ENCODE measurements at regions not wholly inside any gene's neighbourhood (a gene's known extent, or its start where the extent isn't known, plus 50 kb on each side); places are given as distances from the start of the nearest gene placed in this dataset.

DNA sequence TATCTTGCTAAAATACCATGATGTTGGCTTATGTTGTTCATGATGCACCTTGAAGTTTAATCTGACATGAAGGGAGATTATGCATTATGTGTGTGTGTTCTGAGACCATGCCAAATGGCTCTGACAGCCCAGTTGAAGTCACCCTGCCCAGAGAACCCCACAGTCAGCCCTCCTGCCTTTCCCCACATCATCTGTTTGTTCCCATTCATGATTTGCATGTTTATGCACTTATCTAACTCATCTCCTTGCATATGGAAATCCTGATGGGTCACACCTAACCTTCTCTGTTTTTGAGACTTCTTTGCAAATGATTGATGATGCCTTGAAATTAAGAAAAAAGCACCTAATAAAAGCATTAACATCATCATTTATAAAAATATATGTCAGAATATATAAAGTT lies 752.2 kb downstream of the GALR1 start:
- no peaks in the 10 kb centered on the region for H3K4me1 ChIP-seq (ENCODE audit: control insufficient read depth, insufficient read depth, low read length, poor library complexity, severe bottlenecking)
- H3K27ac ChIP-seq (ENCODE audit: low read depth, low read length, severe bottlenecking) = no peak overlapping the region
- H3K9me3 ChIP-seq (ENCODE audit: control insufficient read depth, low read length) = no peaks in the 10 kb centered on the region
- no peaks in the 10 kb centered on the region for H3K36me3 ChIP-seq (ENCODE audit: control insufficient read depth, insufficient read depth, low read length)
- H3K4me3 ChIP-seq (ENCODE audit: extremely low read depth, insufficient read depth, low read length, poor library complexity, severe bottlenecking) = no peak overlapping the region

- no peaks in the 10 kb centered on the region for H3K9me3 ChIP-seq (ENCODE audit: control insufficient read depth, low read length)
- H3K27ac ChIP-seq (ENCODE audit: low read depth, low read length, severe bottlenecking) = no peak overlapping the region
- H3K36me3 ChIP-seq (ENCODE audit: control insufficient read depth, insufficient read depth, low read length) = no peaks in the 10 kb centered on the region
- 44 to 53% methylated on average over 3 to 4 of the region's 9 CpGs for WGBS, 2 experiments (ENCODE audit: insufficient coverage in 2 of 2)
- H3K4me1 ChIP-seq (ENCODE audit: control insufficient read depth, insufficient read depth, low read length, poor library complexity, severe bottlenecking) = no peaks in the 10 kb centered on the region
- H3K4me3 ChIP-seq (ENCODE audit: extremely low read depth, insufficient read depth, low read length, poor library complexity, severe bottlenecking) = no peak overlapping the region
These were observed 756.5 kb downstream of the GALR1 start for GRCh38 chr18:78006006-78006773.

DNA sequence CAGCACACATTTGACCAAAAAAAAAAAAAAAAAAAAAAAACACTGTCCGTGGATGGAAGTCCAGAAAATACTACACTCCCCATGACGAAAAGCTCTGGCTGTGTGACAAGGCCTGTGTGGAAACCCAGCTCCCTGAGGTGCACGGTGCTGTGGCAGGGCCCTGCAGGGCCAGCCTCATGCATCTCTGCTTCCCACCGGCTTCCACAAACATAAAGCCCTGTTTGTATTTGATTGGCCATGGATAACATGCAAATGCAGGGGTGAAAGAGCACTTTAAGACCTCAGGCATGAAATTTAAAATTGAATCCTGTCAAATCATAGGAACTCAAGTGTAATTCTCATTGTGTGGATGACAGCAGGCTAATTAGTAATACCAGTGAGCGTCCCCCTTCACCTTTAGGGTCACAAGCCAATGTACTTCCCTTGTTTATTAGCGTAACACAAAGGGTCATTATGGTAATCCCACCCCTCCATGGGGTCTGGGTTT lies 757.2 kb downstream of the GALR1 start:
- WGBS, 2 experiments (ENCODE audit: insufficient coverage in 2 of 2) = 18 to 38% methylated on average over 2 to 3 of the region's 6 CpGs
- no peak overlapping the region for H3K27ac ChIP-seq (ENCODE audit: low read depth, low read length, severe bottlenecking)
- H3K4me1 ChIP-seq (ENCODE audit: control insufficient read depth, insufficient read depth, low read length, poor library complexity, severe bottlenecking) = no peaks in the 10 kb centered on the region
- no peaks in the 10 kb centered on the region for H3K9me3 ChIP-seq (ENCODE audit: control insufficient read depth, low read length)
- H3K4me3 ChIP-seq (ENCODE audit: extremely low read depth, insufficient read depth, low read length, poor library complexity, severe bottlenecking) = no peak overlapping the region
- no peaks in the 10 kb centered on the region for H3K36me3 ChIP-seq (ENCODE audit: control insufficient read depth, insufficient read depth, low read length)

- no peaks in the 10 kb centered on the region for H3K36me3 ChIP-seq (ENCODE audit: control insufficient read depth, insufficient read depth, low read length)
- no peaks in the 10 kb centered on the region for H3K9me3 ChIP-seq (ENCODE audit: control insufficient read depth, low read length)
- H3K27ac ChIP-seq (ENCODE audit: low read depth, low read length, severe bottlenecking) = no peak overlapping the region
- no peaks in the 10 kb centered on the region for H3K4me1 ChIP-seq (ENCODE audit: control insufficient read depth, insufficient read depth, low read length, poor library complexity, severe bottlenecking)
- H3K4me3 ChIP-seq (ENCODE audit: extremely low read depth, insufficient read depth, low read length, poor library complexity, severe bottlenecking) = no peak overlapping the region
These were observed 760.7 kb downstream of the GALR1 start for GRCh38 chr18:78010363-78010762.

- H3K36me3 ChIP-seq (ENCODE audit: control insufficient read depth, insufficient read depth, low read length) = no peaks in the 10 kb centered on the region
- 88 to 92% methylated on average over 7 of the region's 8 CpGs for WGBS, 2 experiments (ENCODE audit: insufficient coverage in 2 of 2)
- H3K4me3 ChIP-seq (ENCODE audit: extremely low read depth, insufficient read depth, low read length, poor library complexity, severe bottlenecking) = no peak overlapping the region
- no peaks in the 10 kb centered on the region for H3K9me3 ChIP-seq (ENCODE audit: control insufficient read depth, low read length)
- H3K27ac ChIP-seq (ENCODE audit: low read depth, low read length, severe bottlenecking) = no peak overlapping the region
- no peaks in the 10 kb centered on the region for H3K4me1 ChIP-seq (ENCODE audit: control insufficient read depth, insufficient read depth, low read length, poor library complexity, severe bottlenecking)
These were observed 768.2 kb downstream of the GALR1 start for GRCh38 chr18:78017869-78018268.

GRCh38 chr18:78021196-78021595 lies 771.5 kb downstream of the GALR1 start:
- WGBS, 2 experiments (ENCODE audit: insufficient coverage in 2 of 2) = 40 to 53% methylated on average over 2 of the region's 3 CpGs
- no peaks in the 10 kb centered on the region for H3K9me3 ChIP-seq (ENCODE audit: control insufficient read depth, low read length)
- H3K4me3 ChIP-seq (ENCODE audit: extremely low read depth, insufficient read depth, low read length, poor library complexity, severe bottlenecking) = no peak overlapping the region

GRCh38 chr18:78031589-78031988 lies 781.9 kb downstream of the GALR1 start:
- no peak overlapping the region for H3K4me3 ChIP-seq (ENCODE audit: extremely low read depth, insufficient read depth, low read length, poor library complexity, severe bottlenecking)
- WGBS, 2 experiments (ENCODE audit: insufficient coverage in 2 of 2) = 92 to 100% methylated on average over 4 to 5 of the region's 6 CpGs
- no peaks in the 10 kb centered on the region for H3K9me3 ChIP-seq (ENCODE audit: control insufficient read depth, low read length)
- H3K27ac ChIP-seq (ENCODE audit: low read depth, low read length, severe bottlenecking) = no peak overlapping the region
- no peaks in the 10 kb centered on the region for H3K4me1 ChIP-seq (ENCODE audit: control insufficient read depth, insufficient read depth, low read length, poor library complexity, severe bottlenecking)
- H3K36me3 ChIP-seq (ENCODE audit: control insufficient read depth, insufficient read depth, low read length) = no peaks in the 10 kb centered on the region

More at GRCh38 chr18:78021196-78021595, 771.5 kb downstream of the GALR1 start:
- Histone ChIP-seq H3K27ac (ENCODE audit: low read depth, low read length, severe bottlenecking) (no peak overlapping the region), H3K4me1 (ENCODE audit: control insufficient read depth, insufficient read depth, low read length, poor library complexity, severe bottlenecking) (no peaks in the 10 kb centered on the region), H3K36me3 (ENCODE audit: control insufficient read depth, insufficient read depth, low read length) (no peaks in the 10 kb centered on the region)

DNA sequence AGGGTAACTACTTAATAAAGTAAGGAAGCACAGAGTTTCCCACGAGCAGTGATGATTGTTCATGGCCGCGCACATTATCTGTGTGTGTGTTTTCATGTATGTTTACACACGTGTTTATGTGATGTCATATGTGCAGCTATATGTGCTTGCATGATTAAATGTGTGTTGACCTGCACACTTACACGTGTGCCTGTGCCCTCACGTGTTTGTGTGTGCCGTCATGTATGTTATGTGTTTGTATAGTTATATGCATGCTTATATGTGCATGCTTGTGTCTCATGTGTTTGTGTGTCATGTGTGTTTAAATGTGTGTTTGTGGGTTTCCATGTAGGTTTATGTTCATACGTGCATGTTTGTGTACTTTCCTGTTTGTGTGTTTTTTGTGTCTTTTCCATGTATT lies 782.3 kb downstream of the GALR1 start:
- Histone ChIP-seq H3K27ac (ENCODE audit: low read depth, low read length, severe bottlenecking) (no peak overlapping the region), H3K36me3 (ENCODE audit: control insufficient read depth, insufficient read depth, low read length) (no peaks in the 10 kb centered on the region), H3K4me3 (ENCODE audit: extremely low read depth, insufficient read depth, low read length, poor library complexity, severe bottlenecking) (no peak overlapping the region), H3K9me3 (ENCODE audit: control insufficient read depth, low read length) (no peaks in the 10 kb centered on the region), H3K4me1 (ENCODE audit: control insufficient read depth, insufficient read depth, low read length, poor library complexity, severe bottlenecking) (no peaks in the 10 kb centered on the region)
- 85 to 92% methylated on average over 8 of the region's 8 CpGs for WGBS, 2 experiments (ENCODE audit: insufficient coverage in 2 of 2)

- Histone ChIP-seq H3K27ac (ENCODE audit: low read depth, low read length, severe bottlenecking) (no peak overlapping the region), H3K9me3 (ENCODE audit: control insufficient read depth, low read length) (no peaks in the 10 kb centered on the region), H3K4me3 (ENCODE audit: extremely low read depth, insufficient read depth, low read length, poor library complexity, severe bottlenecking) (no peak overlapping the region), H3K4me1 (ENCODE audit: control insufficient read depth, insufficient read depth, low read length, poor library complexity, severe bottlenecking) (no peaks in the 10 kb centered on the region), H3K36me3 (ENCODE audit: control insufficient read depth, insufficient read depth, low read length) (no peaks in the 10 kb centered on the region)
- WGBS, 2 experiments (ENCODE audit: insufficient coverage in 2 of 2) = 77 to 78% methylated on average over 5 of the region's 6 CpGs
These were observed 782.9 kb downstream of the GALR1 start for GRCh38 chr18:78032574-78032973.

DNA sequence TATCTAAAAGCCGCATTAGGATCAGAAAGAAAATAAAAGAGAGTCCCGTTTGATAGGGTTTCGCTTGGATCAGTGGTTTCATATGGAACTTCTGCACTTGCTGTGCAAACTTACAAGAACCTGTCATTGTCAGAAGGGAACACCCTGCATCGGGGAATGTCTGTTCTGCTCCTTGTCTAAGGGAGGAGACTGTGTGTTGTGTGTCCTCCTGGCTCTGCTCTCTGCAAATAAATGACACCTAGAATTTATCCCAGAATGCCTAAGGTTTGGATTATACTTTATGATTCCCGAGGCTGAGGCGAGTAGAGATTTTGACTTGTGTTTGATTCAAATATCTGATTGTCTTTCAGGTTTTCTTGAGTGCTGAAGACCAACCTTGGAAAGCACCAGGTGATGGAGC lies 785.1 kb downstream of the GALR1 start:
- 81 to 95% methylated on average over 5 of the region's 6 CpGs for WGBS, 2 experiments (ENCODE audit: insufficient coverage in 2 of 2)

GRCh38 chr18:78041218-78041617 lies 791.6 kb downstream of the GALR1 start:
- Histone ChIP-seq H3K27ac (ENCODE audit: low read depth, low read length, severe bottlenecking) (no peak overlapping the region), H3K4me3 (ENCODE audit: extremely low read depth, insufficient read depth, low read length, poor library complexity, severe bottlenecking) (no peak overlapping the region), H3K9me3 (ENCODE audit: control insufficient read depth, low read length) (peaks cover 10% of the 10 kb centered on the region), H3K4me1 (ENCODE audit: control insufficient read depth, insufficient read depth, low read length, poor library complexity, severe bottlenecking) (no peaks in the 10 kb centered on the region), H3K36me3 (ENCODE audit: control insufficient read depth, insufficient read depth, low read length) (no peaks in the 10 kb centered on the region)
- WGBS, 2 experiments (ENCODE audit: insufficient coverage in 2 of 2) = no CpG with 5 or more reads among the region's 1 CpG

More for the DNA sequence above, 785.1 kb downstream of the GALR1 start:
- Histone ChIP-seq H3K36me3 (ENCODE audit: control insufficient read depth, insufficient read depth, low read length) (no peaks in the 10 kb centered on the region), H3K4me3 (ENCODE audit: extremely low read depth, insufficient read depth, low read length, poor library complexity, severe bottlenecking) (no peak overlapping the region), H3K9me3 (ENCODE audit: control insufficient read depth, low read length) (no peaks in the 10 kb centered on the region), H3K4me1 (ENCODE audit: control insufficient read depth, insufficient read depth, low read length, poor library complexity, severe bottlenecking) (no peaks in the 10 kb centered on the region), H3K27ac (ENCODE audit: low read depth, low read length, severe bottlenecking) (no peak overlapping the region)

Measured in mesodermal cell (in vitro differentiated cells).